Tibial nerve (tissue), 4 donors: ENCODE measurements at regions not wholly inside any gene's neighbourhood (a gene's known extent, or its start where the extent isn't known, plus 50 kb on each side); places are given as distances from the start of the nearest gene placed in this dataset.

Experiments used
- DNase-seq, 2 donors: peaks; one replicate each; pipeline ENCODE4 v3.0.0-alpha.2; 2019; ENCODE audit warnings: low spot score in 2 of 2
- H3K27ac ChIP-seq, 4 donors: fragments of 200-600 bp; sonication (generic) in 3 of 4; one replicate each; pipeline ENCODE4 v1.5.1; 2017 to 2019; ENCODE audit warnings: mild to moderate bottlenecking in 1 of 4
- H3K27me3 ChIP-seq, 2 donors: fragments of 200-600 bp; sonication (generic) in 1 of 2; one replicate each; pipeline versions ENCODE4 v1.5.1 to v1.6.0; 2017 to 2019
- H3K36me3 ChIP-seq, 3 donors: fragments of 200-600 bp; sonication (generic); one replicate each; pipeline ENCODE4 v1.5.1; 2018 to 2019
- H3K4me1 ChIP-seq, 4 donors: fragments of 200-600 bp; sonication (generic) in 3 of 4; one replicate each; pipeline ENCODE4 v1.5.1; 2017 to 2019
- H3K4me3 ChIP-seq, 4 donors: fragments of 200-600 bp; sonication (generic) in 3 of 4; one replicate each; pipeline ENCODE4 v1.5.1; 2017 to 2019; ENCODE audit warnings: mild to moderate bottlenecking in 1 of 4, moderate library complexity in 1 of 4
- H3K9me3 ChIP-seq, 4 donors: fragments of 200-600 bp; sonication (generic) in 3 of 4; one replicate each; pipeline ENCODE4 v1.5.1; 2017 to 2019
- EP300 ChIP-seq, 2 donors: sonication (generic); formaldehyde crosslinking; IDR thresholded peaks; one replicate each; pipeline ENCODE4 v1.6.1; 2017; ENCODE audit warnings: antibody characterized with exemption in 2 of 2, mild to moderate bottlenecking in 1 of 2
- POLR2A ChIP-seq, 2 donors: fragments of 450-650 bp; IDR thresholded peaks; one replicate each; pipeline ENCODE4 v1.6.1; 2017; ENCODE audit warnings: antibody characterized with exemption in 2 of 2, mild to moderate bottlenecking in 2 of 2, moderate library complexity in 2 of 2
- WGBS, 2 donors: methylation state at CpG; one replicate each; pipeline ENCODE4 v1.1.5; 2018; 5-methylcytosine and 5-hydroxymethylcytosine counted together
- TF ChIP-seq, protein P1 (sequence below), 5 experiments: fragments of 200-600 bp in 3 of 5; fragments of 450-650 bp in 2 of 5; sonication (generic) in 3 of 5; IDR thresholded peaks; one replicate each; pipeline ENCODE4 v1.5.1; 2016 to 2019; ENCODE audit warnings: antibody characterized with exemption in 5 of 5, mild to moderate bottlenecking in 3 of 5, moderate library complexity in 2 of 5

- TF ChIP-seq POLR2A (IDR thresholded peaks at IDR 0.05) = no peak
- TF ChIP-seq, protein P1, sequence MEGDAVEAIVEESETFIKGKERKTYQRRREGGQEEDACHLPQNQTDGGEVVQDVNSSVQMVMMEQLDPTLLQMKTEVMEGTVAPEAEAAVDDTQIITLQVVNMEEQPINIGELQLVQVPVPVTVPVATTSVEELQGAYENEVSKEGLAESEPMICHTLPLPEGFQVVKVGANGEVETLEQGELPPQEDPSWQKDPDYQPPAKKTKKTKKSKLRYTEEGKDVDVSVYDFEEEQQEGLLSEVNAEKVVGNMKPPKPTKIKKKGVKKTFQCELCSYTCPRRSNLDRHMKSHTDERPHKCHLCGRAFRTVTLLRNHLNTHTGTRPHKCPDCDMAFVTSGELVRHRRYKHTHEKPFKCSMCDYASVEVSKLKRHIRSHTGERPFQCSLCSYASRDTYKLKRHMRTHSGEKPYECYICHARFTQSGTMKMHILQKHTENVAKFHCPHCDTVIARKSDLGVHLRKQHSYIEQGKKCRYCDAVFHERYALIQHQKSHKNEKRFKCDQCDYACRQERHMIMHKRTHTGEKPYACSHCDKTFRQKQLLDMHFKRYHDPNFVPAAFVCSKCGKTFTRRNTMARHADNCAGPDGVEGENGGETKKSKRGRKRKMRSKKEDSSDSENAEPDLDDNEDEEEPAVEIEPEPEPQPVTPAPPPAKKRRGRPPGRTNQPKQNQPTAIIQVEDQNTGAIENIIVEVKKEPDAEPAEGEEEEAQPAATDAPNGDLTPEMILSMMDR (IDR thresholded peaks at IDR 0.05) = no peak
- TF ChIP-seq EP300 (IDR thresholded peaks at IDR 0.05) = no peak
- H3K36me3 ChIP-seq = no peaks in the 10 kb centered on the region
- no peak overlapping the region for H3K4me3 ChIP-seq
- DNase-seq = no peak
- H3K4me1 ChIP-seq = no peaks in the 10 kb centered on the region
- H3K9me3 ChIP-seq = peaks cover 0 to 6% (median 0%) of the 10 kb centered on the region in 4 donors
- no peaks in the 10 kb centered on the region for H3K27me3 ChIP-seq
- H3K27ac ChIP-seq = no peak overlapping the region
- WGBS, 2 donors = 71 to 74% methylated on average over 3 of the region's 3 CpGs
Measured at GRCh38 chr3:76410762-76411281, 625.5 kb upstream of the ZNF717 start.

GRCh38 chr3:76415384-76415783 is 624.5 kb upstream of the ROBO2 start:
- Histone ChIP-seq H3K27ac (no peak overlapping the region), H3K4me1 (no peaks in the 10 kb centered on the region), H3K4me3 (no peak overlapping the region), H3K36me3 (no peaks in the 10 kb centered on the region), H3K27me3 (no peaks in the 10 kb centered on the region), H3K9me3 (peaks cover 0 to 6% (median 0%) of the 10 kb centered on the region in 4 donors)
- TF ChIP-seq, protein P1 (IDR thresholded peaks at IDR 0.05) = no peak
- TF ChIP-seq POLR2A (IDR thresholded peaks at IDR 0.05) (no peak), EP300 (IDR thresholded peaks at IDR 0.05) (no peak)
- no peak for DNase-seq
- WGBS, 2 donors = 95 to 96% methylated on average over 2 of the region's 2 CpGs

DNA sequence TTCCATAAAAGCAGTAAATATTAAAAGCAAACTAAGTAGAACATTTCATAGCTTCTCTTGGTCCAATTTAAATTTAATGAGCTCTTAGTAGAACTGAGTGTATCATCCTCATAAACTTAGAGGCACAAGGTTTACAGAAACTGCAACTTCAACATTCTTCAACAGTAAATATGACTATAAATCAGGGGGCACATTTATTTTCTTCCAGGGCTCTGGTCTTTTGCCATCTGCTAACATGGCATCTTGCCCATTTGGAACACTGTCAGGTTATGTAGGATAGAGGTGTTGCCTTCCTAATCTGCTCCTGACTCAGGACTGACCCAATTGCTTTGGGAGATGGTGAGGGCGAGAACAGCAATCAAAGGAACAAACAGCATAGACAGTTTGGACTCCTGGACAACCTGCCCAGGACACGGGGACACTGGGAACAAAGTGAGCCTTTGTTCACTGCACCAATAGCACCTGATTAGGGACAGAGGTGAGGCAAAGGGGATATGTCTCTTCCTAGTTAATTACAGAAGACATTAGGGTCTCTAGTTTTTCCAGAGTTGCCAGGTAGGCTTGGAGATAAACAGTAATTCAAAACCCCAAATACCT is 610.2 kb upstream of the ROBO2 start:
- no peak for DNase-seq
- Histone ChIP-seq H3K9me3 (no peaks in the 10 kb centered on the region), H3K27me3 (no peaks in the 10 kb centered on the region), H3K4me1 (no peaks in the 10 kb centered on the region), H3K36me3 (no peaks in the 10 kb centered on the region), H3K4me3 (no peak overlapping the region), H3K27ac (no peak overlapping the region)
- 72 to 73% methylated on average over 2 of the region's 2 CpGs for WGBS, 2 donors
- TF ChIP-seq POLR2A (IDR thresholded peaks at IDR 0.05) (no peak), EP300 (IDR thresholded peaks at IDR 0.05) (no peak)
- TF ChIP-seq, protein P1 (IDR thresholded peaks at IDR 0.05) = no peak

GRCh38 chr3:76432396-76432795 is 607.5 kb upstream of the ROBO2 start:
- no peak overlapping the region for H3K27ac ChIP-seq
- H3K27me3 ChIP-seq = no peaks in the 10 kb centered on the region
- no peaks in the 10 kb centered on the region for H3K4me1 ChIP-seq
- no peaks in the 10 kb centered on the region for H3K36me3 ChIP-seq
- no peak for TF ChIP-seq EP300 (IDR thresholded peaks at IDR 0.05)
- TF ChIP-seq POLR2A (IDR thresholded peaks at IDR 0.05) = no peak
- TF ChIP-seq, protein P1 (IDR thresholded peaks at IDR 0.05) = no peak
- H3K9me3 ChIP-seq = no peaks in the 10 kb centered on the region
- no peak for DNase-seq
- H3K4me3 ChIP-seq = no peak overlapping the region
- 82 to 88% methylated on average over 4 of the region's 4 CpGs for WGBS, 2 donors

GRCh38 chr3:76436894-76437293 is 603.0 kb upstream of the ROBO2 start:
- Histone ChIP-seq H3K27me3 (no peaks in the 10 kb centered on the region), H3K27ac (no peak overlapping the region), H3K36me3 (no peaks in the 10 kb centered on the region), H3K9me3 (no peaks in the 10 kb centered on the region), H3K4me3 (no peak overlapping the region), H3K4me1 (no peaks in the 10 kb centered on the region)
- 75 to 77% methylated on average over 3 of the region's 3 CpGs for WGBS, 2 donors
- no peak for DNase-seq
- TF ChIP-seq EP300 (IDR thresholded peaks at IDR 0.05) (no peak), POLR2A (IDR thresholded peaks at IDR 0.05) (no peak)
- TF ChIP-seq, protein P1 (IDR thresholded peaks at IDR 0.05) = no peak
